ENCODE measurements at regions not wholly inside any gene's neighbourhood (a gene's known extent, or its start where the extent isn't known, plus 50 kb on each side); places are given as distances from the start of the nearest gene placed in this dataset.
"Not testable (repeated sequence)": the region's sequence is repeated elsewhere in the genome, so short reads cannot be mapped to it uniquely, and the experiment has no call there.

DNA sequence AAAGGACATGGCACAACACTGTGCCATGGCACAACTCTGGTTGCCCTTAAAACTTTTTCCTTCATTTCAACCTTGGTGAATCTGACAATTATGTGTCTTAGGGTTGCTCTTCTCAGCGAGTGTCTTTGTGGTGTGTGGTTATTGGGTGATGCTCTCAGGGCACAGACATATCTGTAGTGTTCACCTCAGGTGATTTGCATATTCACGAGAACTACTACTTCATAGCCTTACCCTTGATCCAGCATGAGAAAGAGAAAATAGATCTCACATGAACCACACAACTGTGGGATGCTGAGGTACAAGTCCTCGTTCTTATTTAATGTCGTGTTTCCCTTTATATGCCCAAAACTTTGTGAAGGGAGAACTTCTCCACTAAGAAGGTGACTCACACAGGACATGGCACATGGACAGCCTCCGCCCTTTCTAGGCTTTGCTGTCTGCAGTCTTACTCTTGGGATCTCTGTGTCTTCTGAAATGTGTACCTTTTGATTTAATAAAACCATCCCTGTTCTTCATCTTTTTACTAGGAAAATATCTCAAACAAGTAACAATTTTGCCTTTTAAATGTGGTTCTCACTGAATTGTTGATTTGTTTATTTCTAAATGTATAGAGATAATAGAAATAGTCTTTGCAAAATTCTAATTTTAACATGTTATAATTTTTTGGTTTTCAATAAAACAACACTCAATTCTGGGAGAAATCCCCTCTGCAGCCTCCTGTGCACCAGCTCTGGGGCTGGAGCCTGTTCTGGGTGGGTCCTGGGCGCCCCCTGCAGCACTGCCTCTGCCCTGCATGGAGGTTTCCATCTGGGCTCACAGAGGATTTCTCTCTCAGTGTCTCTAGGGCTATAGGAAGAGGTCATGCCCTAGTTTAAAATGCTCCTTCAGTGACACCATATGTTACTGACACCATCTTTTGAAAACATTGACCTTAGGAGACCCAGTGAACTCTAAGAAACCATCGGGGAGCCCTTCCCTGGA, 651.2 kb downstream of the TMEM121 start:
- not testable (repeated sequence) for DNase-seq

DNA sequence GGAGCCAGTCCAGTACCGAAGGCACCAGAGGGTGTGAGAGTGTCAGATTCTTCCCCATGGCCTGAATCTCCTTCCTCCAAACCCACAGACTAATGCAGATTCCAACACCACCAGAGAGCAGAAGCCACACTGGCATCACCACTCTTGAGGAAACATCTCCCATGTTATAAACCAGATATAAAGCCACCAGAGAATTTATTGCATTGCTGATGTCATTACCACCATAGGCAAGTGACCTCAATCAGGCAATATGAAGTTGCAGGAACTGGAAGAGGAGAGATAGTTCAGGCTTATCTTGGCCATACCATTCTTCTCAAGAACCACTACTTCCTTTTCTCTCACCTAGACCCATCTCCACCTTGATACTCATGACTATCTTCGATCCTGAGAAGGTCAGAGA, 653.4 kb downstream of the TMEM121 start:
- no peak for DNase-seq

DNA sequence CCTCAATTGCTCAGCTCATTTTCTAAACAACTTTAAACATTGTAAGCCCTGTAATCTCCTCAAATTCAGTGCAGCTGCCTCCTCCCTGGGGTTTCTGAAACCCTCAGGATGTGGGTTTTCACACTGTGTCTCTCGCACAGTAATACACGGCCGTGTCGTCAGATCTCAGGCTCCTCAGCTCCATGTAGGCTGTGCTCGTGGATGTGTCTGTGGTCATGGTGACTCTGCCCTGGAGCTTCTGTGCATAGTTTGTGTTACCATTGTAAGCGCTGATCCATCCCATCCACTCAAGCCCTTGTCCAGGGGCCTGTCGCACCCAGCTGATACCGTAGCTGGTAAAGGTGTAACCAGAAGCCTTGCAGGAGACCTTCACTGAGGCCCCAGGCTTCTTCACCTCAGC, 658.4 kb downstream of the TMEM121 start:
- DNase-seq, result not testable (repeated sequence)

DNA sequence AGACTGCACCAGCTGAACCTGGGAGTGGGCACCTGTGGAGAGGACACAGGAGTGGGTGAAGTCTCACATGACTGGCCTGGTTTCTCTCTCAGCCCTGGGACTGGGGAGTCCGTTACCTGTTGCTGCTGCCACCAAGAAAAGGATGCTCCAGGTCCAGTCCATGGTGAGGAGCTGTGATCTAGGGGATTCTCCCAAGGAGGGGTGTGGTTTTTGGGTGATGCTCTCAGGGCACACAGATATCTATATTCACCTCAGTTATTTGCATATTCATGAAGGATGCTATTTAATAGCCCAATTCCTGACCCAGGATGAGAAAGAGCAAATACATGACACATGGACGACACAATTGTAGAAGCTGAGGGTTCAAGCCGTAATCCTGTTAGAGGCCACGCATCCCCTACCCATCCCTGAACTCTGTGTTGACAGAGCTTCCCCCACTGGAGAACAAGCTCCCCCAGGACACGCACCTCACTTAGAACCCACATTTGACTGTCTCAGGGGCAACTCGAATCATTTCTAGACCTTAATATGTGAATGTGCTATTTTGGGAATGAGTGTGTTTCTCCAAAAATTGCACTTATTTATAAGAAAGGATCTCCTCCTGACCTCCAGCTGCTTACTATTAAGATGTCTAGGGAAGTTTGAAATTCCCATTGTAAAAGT, 658.9 kb downstream of the TMEM121 start:
- not testable (repeated sequence) for DNase-seq

DNA sequence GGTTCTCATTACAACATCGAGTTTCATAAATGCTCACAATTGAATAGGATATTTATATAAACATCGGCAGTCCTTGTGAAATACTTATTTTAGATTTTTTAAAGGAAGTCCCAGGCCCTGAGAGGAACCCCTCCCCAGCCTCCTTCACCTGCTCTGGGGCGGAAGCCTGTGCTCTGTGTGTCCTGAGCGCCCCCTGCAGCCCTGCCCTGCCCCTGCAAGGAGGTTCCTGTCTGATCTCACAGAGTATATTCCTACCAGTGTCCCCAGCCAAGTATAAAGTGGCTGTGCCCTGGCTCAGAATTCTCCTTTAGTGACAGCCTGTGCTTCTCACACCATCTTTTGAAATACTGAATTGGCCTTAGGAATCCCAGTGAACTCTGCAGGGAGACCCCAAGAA, 659.5 kb downstream of the TMEM121 start:
- no peak for DNase-seq

DNA sequence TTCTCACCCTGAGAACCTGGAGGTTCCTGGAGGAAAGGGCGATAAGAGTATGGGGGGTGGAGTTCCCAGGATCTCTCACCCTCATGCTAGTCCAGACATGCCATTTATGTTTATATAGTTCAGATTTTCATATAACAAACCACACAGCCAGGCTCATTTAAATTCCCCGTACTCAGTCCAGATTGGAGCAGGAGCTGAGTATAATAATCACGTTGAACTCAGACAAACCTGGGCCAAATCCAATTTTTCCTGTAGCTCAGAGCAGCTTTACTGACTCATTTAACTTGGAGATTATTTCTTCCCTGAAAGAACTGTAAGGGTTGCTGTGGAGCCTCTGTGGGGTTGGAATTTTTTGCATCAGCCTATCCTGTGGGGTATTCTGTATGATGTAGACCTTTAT, 660.8 kb downstream of the TMEM121 start:
- no peak for DNase-seq

DNA sequence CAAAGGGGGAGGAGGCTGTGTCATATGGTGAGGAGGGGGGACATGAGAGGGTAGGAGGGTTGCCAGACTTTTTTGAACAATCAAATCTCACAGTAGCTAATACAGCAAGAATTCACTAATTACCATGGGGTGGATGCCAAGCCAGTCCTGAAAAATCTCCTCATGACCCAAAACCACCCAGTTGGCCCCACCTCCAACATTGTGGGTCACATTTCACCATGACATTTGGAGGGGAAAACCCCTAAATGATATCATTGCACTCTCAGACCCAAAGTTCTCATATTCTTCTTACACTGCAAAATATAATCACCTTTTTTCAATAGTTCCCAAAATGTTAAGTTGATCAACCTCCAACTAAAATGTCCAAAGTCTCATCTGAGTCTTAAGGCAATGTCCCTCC, 666.3 kb downstream of the TMEM121 start:
- not testable (repeated sequence) for DNase-seq

DNA sequence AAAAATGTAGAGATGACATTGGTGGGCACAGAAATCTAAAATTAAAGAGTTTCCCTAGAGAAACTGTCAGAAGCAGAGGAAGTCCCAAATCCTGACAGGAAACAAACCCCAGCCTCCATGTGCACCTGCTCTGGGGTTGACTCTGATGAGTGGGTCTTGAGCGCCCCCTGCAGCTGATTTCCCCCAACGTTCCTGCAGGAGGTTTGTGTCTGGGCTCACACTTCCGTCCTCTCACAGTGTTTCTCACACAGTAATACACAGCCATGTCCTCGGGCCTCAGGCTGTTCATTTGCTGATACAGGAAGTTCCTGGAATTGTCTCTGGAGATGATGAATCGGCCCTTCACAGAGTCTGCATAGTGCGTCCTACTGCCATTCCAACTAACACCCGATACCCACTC, 670.1 kb downstream of the TMEM121 start:
- DNase-seq, result not testable (repeated sequence)

DNA sequence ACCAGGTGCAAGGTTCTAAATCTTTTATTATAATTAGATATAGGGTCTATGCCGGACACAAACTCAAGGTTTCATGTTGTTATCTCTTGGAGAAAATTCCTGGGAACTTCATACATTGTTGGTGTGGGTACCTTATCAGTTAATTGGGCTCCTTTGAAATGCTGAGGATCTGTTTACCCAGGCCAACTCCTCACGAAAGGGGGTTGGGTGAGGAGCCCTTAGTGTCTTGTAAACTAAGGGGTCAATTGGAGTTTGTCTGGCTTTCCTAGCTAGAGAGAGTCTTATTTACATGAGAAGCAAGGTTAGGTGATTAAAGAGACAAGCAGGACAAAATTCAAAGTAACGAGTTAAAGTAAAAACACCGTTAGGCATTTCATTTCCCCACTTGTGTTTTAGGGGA, 670.9 kb downstream of the TMEM121 start:
- DNase-seq, result not testable (repeated sequence)

DNA sequence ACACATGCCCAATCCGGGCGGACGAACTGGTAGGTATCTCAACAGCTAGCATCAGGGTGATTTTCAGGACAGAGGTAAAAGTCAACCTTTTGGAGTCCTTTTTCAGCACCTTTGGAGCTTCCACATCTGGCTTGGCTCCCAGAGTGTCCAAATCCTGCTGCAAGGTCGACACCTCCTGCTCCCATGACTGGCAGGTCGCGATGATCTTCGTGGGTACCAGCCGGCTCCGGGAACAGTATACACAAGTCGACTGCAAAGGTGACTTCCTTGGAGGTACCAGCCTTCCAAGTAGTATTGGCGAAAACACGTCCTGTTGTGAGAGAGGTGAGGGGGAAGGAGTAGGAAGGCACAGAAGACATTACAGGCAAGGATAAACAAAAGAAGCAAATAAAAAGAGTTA, 672.7 kb downstream of the TMEM121 start:
- DNase-seq, result no peak

DNA sequence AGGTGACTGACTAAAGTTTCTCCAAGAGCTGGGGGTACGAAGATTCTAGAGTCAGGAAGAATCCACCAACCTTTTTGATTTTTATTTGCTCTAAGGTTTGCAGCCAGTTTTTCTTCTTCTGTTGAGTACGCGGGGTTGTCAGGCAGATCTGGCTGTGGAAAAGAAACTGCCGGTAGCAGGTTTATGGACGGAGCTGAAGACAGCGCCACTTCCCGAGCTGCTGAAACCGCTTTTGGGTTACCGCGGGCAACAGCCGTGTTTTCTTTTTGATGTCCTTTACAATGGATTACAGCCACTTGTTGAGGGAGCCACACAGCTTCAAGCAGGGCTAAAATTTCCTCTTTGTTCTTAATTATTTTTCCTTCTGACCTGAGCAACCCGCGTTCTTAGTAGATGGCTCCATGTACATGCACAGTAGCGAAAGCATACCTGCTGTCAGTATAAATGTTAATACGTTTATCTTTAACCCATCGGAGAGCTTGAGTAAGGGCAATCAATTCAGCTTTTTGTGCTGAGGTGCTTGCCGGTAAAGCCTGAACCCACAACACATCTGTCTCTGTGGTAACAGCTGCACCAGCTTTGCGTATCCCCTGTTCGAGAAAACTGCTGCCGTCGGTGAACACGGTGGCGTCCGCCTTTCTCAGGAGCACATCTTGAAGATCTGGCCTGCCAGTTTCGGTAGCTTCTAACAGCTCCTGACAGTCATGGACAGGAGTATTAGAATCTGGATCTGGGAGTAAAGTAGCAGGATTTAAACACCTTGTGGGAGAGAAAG, 674.3 kb downstream of the TMEM121 start:
- no peak for DNase-seq

DNA sequence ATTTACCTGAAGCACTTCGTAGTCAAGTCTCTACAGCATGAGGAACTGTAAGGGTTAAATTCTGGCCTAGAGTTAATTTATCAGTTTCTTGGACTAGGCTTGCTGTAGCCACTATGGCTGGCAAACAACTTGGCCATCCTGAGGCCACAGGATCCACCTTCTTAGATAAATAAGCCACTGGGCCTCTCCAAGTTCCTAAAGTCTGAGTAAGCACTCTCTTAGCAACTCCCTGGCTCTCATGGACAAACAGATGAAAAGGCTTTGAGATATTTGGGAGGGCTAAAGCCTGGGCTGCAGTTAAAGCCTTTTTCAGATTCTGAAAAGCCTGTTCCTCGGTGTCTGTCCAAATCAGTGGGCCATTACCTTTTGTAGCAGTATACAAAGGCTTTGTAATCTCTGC, 675.0 kb downstream of the TMEM121 start:
- DNase-seq, result no peak

DNA sequence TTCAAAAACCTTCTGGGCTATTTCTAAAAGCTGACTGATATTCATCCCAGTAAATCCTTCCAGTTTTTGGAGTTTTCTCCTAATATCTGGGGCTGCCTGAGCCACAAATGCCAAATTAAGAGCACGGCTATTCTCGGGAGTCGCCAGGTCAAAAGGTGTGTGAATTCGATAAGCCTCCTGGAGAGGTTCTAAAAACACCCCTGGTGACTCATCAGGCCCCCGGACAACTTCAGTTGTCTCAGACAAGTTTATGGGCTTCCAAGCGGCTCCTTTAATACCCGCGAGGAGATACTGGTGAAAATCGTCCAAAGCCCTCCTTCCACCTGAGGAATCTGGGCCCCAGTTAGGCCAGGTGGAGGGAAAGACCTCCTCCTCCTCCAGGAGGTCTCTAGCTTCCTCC, 677.1 kb downstream of the TMEM121 start:
- DNase-seq, result no peak

DNA sequence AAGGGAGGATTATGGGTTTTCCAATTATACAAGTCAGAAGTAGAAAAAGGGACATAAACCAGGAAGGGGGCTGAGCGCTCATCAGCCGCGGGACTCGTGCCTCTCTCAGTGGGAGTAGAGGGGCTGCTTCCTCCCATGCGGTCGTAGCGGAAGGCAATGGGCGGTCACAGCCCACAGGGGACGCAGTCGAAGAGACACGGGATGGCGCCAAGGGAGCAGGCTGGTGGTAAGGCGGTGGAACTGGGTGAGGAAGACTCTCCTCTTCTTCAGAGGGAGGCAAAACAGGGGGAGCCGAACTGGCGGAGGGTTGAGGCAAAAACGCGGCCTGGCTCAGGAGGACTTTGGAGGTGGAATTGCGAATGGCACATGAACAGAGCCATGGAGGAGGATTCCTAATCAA, 677.7 kb downstream of the TMEM121 start:
- DNase-seq, result no peak

DNA sequence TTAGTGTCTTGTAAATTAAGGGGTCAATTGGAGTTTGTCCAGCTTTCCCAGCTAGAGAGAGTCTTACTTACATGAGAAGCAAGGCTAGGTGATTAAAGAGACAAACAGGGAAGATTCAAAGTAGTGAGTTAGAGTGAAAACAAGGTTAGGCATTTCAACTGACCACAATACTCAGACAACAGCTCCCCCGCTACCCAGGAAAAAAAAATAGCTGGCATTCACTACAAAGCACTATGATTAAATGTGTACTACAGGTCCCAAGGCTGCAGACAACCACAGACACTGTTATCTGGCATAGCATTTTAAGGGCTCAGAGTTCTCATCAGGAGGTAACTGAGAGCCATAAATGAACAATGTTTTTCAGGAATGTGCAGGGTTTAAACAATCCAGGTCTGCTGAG, 680.9 kb downstream of the TMEM121 start:
- no peak for DNase-seq

DNA sequence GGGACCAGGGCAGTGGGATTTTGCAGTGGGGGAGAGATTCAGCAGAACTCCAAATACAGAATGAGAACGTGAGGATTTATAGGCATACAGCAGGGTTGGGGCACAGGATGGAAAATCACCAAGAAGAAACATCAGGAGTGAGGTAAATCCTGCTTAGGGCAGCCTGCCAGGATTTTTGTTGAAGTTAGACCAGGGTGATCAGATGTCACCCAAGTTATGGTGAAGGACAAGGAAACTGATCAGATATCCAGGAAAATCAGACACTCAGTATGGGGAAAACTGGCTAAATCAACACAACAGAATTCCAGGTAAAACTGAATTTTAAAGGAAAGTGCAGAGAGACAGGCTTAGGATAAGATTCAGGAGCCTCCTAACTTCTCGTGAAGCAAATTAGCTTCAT, 682.4 kb downstream of the TMEM121 start:
- no peak for DNase-seq

DNA sequence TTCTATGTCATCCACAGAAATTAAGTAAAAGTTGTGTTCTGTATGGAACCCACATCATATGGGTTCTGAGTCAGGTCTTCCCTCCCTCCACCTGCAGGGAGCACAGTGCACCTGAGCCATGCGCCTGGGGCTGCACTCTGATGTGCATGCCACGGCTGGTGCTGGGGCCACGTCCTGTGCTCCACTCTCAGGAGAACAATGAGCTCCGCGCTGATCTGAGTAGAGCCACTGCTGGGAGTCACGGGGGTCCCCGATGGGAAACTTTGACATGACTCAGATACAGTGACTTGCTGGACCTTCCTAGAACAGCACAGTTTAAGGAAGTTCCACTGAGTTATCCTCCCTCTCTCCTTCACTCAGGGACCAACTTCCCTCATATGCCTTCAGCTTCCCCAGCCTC, 683.4 kb downstream of the TMEM121 start:
- no peak for DNase-seq

DNA sequence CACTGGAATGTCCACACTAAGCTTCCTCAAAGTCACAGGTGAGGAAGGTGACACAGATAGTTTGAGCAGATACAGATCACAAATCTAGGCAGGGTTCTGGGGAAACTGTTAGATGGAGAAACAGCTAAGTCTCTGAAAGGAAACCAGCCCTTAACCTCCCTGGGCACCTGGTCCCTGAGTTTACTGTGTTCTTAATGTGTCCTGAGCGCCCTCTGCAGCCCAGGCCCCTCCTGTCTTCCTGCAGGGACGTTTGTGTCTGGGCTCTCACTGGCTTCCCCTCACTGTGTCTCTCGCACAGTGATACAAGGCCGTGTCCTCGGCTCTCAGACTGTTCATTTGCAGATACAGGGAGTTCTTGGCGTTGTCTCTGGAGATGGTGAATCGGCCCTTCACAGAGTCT, 684.3 kb downstream of the TMEM121 start:
- no peak for DNase-seq

DNA sequence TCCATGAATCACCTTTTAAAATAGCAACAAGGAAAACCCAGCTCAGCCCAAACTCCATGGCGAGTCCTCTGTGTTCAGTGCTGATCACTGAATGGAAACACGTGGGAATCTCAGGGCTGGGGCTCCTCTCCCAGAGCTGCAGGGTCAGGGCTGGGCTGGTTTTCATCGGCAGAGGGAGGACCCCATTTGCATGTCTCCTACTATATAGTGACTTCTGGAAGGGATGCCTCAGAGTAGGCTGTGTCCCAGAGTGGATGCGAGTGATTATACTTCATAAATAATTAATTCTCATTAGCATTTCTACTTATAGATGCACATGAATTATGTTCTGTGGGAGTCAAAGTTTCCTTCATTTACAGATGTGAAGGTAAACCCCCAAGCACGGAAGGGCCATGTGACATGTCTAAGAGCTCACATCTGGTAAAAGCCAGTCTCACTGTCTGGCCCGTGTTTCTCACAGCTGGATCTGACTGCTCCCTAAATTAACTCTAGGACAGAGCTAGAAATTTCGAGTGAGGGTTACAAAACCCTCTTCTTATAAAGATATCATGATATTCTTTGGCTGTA, 685.0 kb downstream of the TMEM121 start:
- DNase-seq, result no peak

DNA sequence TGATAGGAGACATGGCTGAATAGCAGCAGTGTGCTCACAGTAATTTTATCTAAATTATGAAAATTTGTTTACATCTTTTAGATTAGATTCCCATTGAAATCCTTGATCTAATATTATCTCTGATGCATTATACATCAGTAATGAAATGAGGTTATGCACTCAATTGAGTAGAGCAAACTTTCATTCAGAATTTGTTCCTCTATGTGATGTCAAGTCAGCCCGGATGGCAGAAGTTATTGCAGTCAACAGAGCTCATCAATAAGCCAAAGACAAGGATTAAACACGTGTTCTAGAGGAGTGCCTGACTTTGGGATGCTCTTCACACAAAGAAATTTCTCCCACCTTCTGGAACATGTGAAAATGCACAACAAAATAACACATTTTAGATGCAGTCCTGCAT, 688.8 kb downstream of the TMEM121 start:
- DNase-seq, result no peak

DNA sequence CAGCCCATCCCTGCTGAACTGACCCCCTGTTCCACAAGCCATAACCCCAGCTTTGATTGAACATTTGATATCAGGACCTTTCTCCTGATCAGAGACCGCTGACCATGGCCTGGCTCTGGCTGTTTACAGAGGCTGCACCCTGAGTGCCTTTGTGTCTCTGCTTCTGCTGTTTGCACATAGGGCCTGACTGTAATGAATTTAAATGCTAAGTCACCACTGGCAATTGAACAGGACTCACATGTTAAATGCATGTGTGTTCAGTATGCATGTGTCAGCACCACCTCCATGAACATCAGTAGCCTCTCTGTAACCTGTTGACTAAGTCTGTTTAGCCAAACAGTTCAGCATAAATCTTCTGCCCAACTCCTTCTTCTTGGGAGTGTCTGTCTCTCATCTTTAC, 690.3 kb downstream of the TMEM121 start:
- no peak for DNase-seq

DNA sequence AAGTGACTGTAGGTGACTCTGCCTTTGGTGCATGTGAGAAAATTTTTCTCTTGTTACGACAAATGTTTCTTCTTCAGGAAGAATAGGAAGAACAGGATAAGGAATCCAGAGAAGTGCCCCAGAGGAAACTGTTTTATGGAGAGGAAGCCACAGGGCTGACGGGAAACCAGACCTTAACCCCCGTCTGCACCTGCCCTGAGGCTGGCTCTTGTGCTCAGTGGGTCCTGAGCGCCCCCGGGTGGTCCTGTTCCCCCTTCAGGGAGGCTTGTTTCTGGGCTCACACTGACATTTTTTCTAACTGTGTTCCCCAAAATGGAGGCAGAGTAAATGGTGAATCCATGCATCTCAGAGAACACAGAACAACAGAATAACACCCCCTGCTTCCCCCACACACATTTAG, 691.8 kb downstream of the TMEM121 start:
- no peak for DNase-seq

DNA sequence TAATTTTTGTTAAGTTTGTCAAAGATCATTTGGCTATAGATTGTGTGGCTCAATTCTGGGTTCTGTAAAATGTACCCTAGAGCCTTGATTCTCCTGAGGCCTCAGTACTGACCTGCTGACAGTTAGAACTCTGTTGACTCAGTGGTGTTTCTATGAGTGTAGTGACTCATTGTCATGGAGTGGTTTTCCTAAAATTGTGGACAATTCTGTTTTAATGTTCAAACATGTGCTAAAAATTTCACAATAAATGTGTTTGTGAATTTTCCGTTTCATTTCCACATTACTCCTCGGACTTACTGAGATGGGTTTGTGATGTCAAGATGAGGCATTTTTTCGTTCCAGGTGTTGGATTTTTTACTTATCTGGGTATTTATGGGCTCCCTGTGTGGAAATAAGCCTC, 695.9 kb downstream of the TMEM121 start:
- no peak for DNase-seq
